Activated naive CD4-positive, alpha-beta T cell treated with anti-CD3 and anti-CD28 coated beads for 36 hours (primary cell): ENCODE measurements at regions not wholly inside any gene's neighbourhood (a gene's known extent, or its start where the extent isn't known, plus 50 kb on each side); places are given as distances from the start of the nearest gene placed in this dataset.
A peak's percentile ranks its signal among the peaks of the same experiment; 100 is the strongest.

ENCODE experiments used
- CTCF ChIA-PET: fragments of 350-600 bp; sonication (Branson Sonifier 250); formaldehyde crosslinking; loops from one replicate; lab custom pipeline; 2021; ENCODE audit warnings: antibody characterized with exemption; lab: Charles Lee
- DNase-seq: peaks from one replicate; pipeline ENCODE4 v3.0.0-alpha.2; 2020
- H3K27ac Mint-ChIP-seq: one replicate; pipeline ENCODE4 v1.8.0; 2021; ENCODE audit warnings: mild to moderate bottlenecking, mixed read lengths
- H3K27me3 Mint-ChIP-seq: one replicate; pipeline ENCODE4 v1.8.0; 2021; ENCODE audit warnings: low read depth, mixed read lengths
- H3K36me3 Mint-ChIP-seq: one replicate; pipeline ENCODE4 v1.8.0; 2021; ENCODE audit warnings: low read depth, mixed read lengths
- H3K4me1 Mint-ChIP-seq: one replicate; pipeline ENCODE4 v1.8.0; 2021; ENCODE audit warnings: low read depth, mixed read lengths
- H3K4me3 Mint-ChIP-seq: one replicate; pipeline ENCODE4 v1.8.0; 2021; ENCODE audit warnings: mild to moderate bottlenecking, moderate library complexity, mixed read lengths
- H3K9me3 Mint-ChIP-seq: one replicate; pipeline ENCODE4 v1.8.0; 2021; ENCODE audit warnings: mixed read lengths
- intact Hi-C: fragments of 100-400 bp; cut with micrococcal nuclease; formaldehyde crosslinking; loops from one replicate; pipeline ENCODE4 v1.15.1; 2023

- no peak overlapping the region for H3K27ac Mint-ChIP-seq
- intact Hi-C loops: no loop called here
- no peaks in the 10 kb centered on the region for H3K9me3 Mint-ChIP-seq
- no peaks in the 10 kb centered on the region for H3K36me3 Mint-ChIP-seq
- no peak for DNase-seq
- CTCF ChIA-PET: no interaction called here
- no peaks in the 10 kb centered on the region for H3K4me1 Mint-ChIP-seq
- H3K4me3 Mint-ChIP-seq: no peak overlapping the region
- peaks cover 39% of the 10 kb centered on the region for H3K27me3 Mint-ChIP-seq
Measured at GRCh38 chr14:56891226-56891625, 80.9 kb upstream of the OTX2 start.

- no peaks in the 10 kb centered on the region for H3K4me1 Mint-ChIP-seq
- CTCF ChIA-PET: no interaction called here
Measured at GRCh38 chr14:56889705-56890104, 79.4 kb upstream of the OTX2 start.

GRCh38 chr14:56888274-56888673 lies 78.0 kb upstream of the OTX2 start:
- peaks cover 28% of the 10 kb centered on the region for H3K27me3 Mint-ChIP-seq
- H3K4me3 Mint-ChIP-seq: no peak overlapping the region
- H3K4me1 Mint-ChIP-seq: no peaks in the 10 kb centered on the region
- CTCF ChIA-PET: no interaction called here
- no peak overlapping the region for H3K27ac Mint-ChIP-seq
- H3K9me3 Mint-ChIP-seq: no peaks in the 10 kb centered on the region
- DNase-seq: no peak
- H3K36me3 Mint-ChIP-seq: no peaks in the 10 kb centered on the region
- intact Hi-C loops: no loop called here

More at GRCh38 chr14:56889705-56890104, 79.4 kb upstream of the OTX2 start:
- DNase-seq: no peak
- no peak overlapping the region for H3K27ac Mint-ChIP-seq
- H3K9me3 Mint-ChIP-seq: no peaks in the 10 kb centered on the region
- intact Hi-C loops: no loop called here
- H3K27me3 Mint-ChIP-seq: peaks cover 37% of the 10 kb centered on the region
- H3K36me3 Mint-ChIP-seq: no peaks in the 10 kb centered on the region
- no peak overlapping the region for H3K4me3 Mint-ChIP-seq

- no peak for DNase-seq
- Mint-ChIP-seq H3K27me3 (peaks cover 24% of the 10 kb centered on the region), H3K4me1 (no peaks in the 10 kb centered on the region), H3K36me3 (no peaks in the 10 kb centered on the region), H3K27ac (no peak overlapping the region), H3K9me3 (no peaks in the 10 kb centered on the region), H3K4me3 (no peak overlapping the region)
- intact Hi-C loops: no loop called here
- CTCF ChIA-PET: no interaction called here
Measured at GRCh38 chr14:56887216-56887615, 76.9 kb upstream of the OTX2 start.

GRCh38 chr14:56886471-56887062 lies 76.3 kb upstream of the OTX2 start:
- intact Hi-C loops: no loop called here
- DNase-seq: no peak
- H3K36me3 Mint-ChIP-seq: no peaks in the 10 kb centered on the region
- no peak overlapping the region for H3K4me3 Mint-ChIP-seq
- H3K4me1 Mint-ChIP-seq: no peaks in the 10 kb centered on the region
- peaks cover 24% of the 10 kb centered on the region for H3K27me3 Mint-ChIP-seq
- CTCF ChIA-PET: interaction anchor here (0.5 to 1.3 kb wide), 2 partner anchors 167 to 308 kb away, joined by 3 to 4 read pairs; no protein-coding TSS in a partner anchor
- no peak overlapping the region for H3K27ac Mint-ChIP-seq
- H3K9me3 Mint-ChIP-seq: no peaks in the 10 kb centered on the region

GRCh38 chr14:56885825-56886224 lies 75.5 kb upstream of the OTX2 start:
- intact Hi-C loops: no loop called here
- Mint-ChIP-seq H3K36me3 (no peaks in the 10 kb centered on the region), H3K4me1 (no peaks in the 10 kb centered on the region), H3K27ac (no peak overlapping the region), H3K9me3 (no peaks in the 10 kb centered on the region), H3K27me3 (peaks cover 19% of the 10 kb centered on the region), H3K4me3 (no peak overlapping the region)
- no peak for DNase-seq
- CTCF ChIA-PET: interaction anchor here (1.3 kb wide), 1 partner anchor 168 kb away, joined by 4 read pairs; no protein-coding TSS in a partner anchor

GRCh38 chr14:56884617-56885016 lies 74.3 kb upstream of the OTX2 start:
- CTCF ChIA-PET: no interaction called here
- intact Hi-C loops: no loop called here
- Mint-ChIP-seq H3K4me3 (no peak overlapping the region), H3K9me3 (no peaks in the 10 kb centered on the region), H3K27ac (no peak overlapping the region), H3K27me3 (peaks cover 19% of the 10 kb centered on the region), H3K4me1 (no peaks in the 10 kb centered on the region), H3K36me3 (no peaks in the 10 kb centered on the region)
- DNase-seq: no peak

GRCh38 chr14:56881181-56881580 lies 70.9 kb upstream of the OTX2 start:
- H3K9me3 Mint-ChIP-seq: no peaks in the 10 kb centered on the region
- no peak overlapping the region for H3K4me3 Mint-ChIP-seq
- no peak overlapping the region for H3K27ac Mint-ChIP-seq
- H3K27me3 Mint-ChIP-seq: peaks cover 21% of the 10 kb centered on the region
- intact Hi-C loops: no loop called here
- CTCF ChIA-PET: no interaction called here
- no peaks in the 10 kb centered on the region for H3K36me3 Mint-ChIP-seq
- DNase-seq: no peak
- no peaks in the 10 kb centered on the region for H3K4me1 Mint-ChIP-seq

- Mint-ChIP-seq H3K4me3 (no peak overlapping the region), H3K27me3 (peaks cover 27% of the 10 kb centered on the region), H3K36me3 (no peaks in the 10 kb centered on the region), H3K27ac (no peak overlapping the region), H3K4me1 (no peaks in the 10 kb centered on the region), H3K9me3 (peaks cover 1% of the 10 kb centered on the region)
- CTCF ChIA-PET: no interaction called here
- no peak for DNase-seq
- intact Hi-C loops: loop anchor here (10.0 kb wide), 1 partner anchor 384 kb away; no protein-coding TSS in a partner anchor
Measured at GRCh38 chr14:56878766-56879165, 68.5 kb upstream of the OTX2 start.

GRCh38 chr14:56875104-56875675 lies 64.9 kb upstream of the OTX2 start:
- no peak for DNase-seq
- peaks cover 1% of the 10 kb centered on the region for H3K9me3 Mint-ChIP-seq
- H3K27me3 Mint-ChIP-seq: peaks cover 26% of the 10 kb centered on the region
- CTCF ChIA-PET: interaction anchor here (0.6 kb wide), 1 partner anchor 545 kb away, joined by 4 read pairs; no protein-coding TSS in a partner anchor
- no peaks in the 10 kb centered on the region for H3K36me3 Mint-ChIP-seq
- no peak overlapping the region for H3K27ac Mint-ChIP-seq
- no peaks in the 10 kb centered on the region for H3K4me1 Mint-ChIP-seq
- H3K4me3 Mint-ChIP-seq: no peak overlapping the region
- intact Hi-C loops: loop anchor here (10.0 kb wide), 1 partner anchor 380 kb away; no protein-coding TSS in a partner anchor

GRCh38 chr14:56874375-56874774 lies 64.1 kb upstream of the OTX2 start:
- no peak overlapping the region for H3K4me3 Mint-ChIP-seq
- H3K27me3 Mint-ChIP-seq: peaks cover 24% of the 10 kb centered on the region
- peaks cover 1% of the 10 kb centered on the region for H3K9me3 Mint-ChIP-seq
- intact Hi-C loops: loop anchor here (10.0 kb wide), 1 partner anchor 380 kb away; no protein-coding TSS in a partner anchor
- no peaks in the 10 kb centered on the region for H3K36me3 Mint-ChIP-seq
- no peak overlapping the region for H3K27ac Mint-ChIP-seq
- H3K4me1 Mint-ChIP-seq: no peaks in the 10 kb centered on the region
- peak; percentile 20 for DNase-seq
- CTCF ChIA-PET: no interaction called here

GRCh38 chr14:56870336-56870735 lies 60.1 kb upstream of the OTX2 start:
- no peak for DNase-seq
- CTCF ChIA-PET: interaction anchor here (0.6 kb wide), 1 partner anchor 380 kb away, joined by 3 read pairs; no protein-coding TSS in a partner anchor
- H3K4me3 Mint-ChIP-seq: no peak overlapping the region
- no peaks in the 10 kb centered on the region for H3K36me3 Mint-ChIP-seq
- H3K4me1 Mint-ChIP-seq: no peaks in the 10 kb centered on the region
- intact Hi-C loops: loop anchor here (10.0 kb wide), 1 partner anchor 376 kb away; no protein-coding TSS in a partner anchor
- H3K9me3 Mint-ChIP-seq: peaks cover 1% of the 10 kb centered on the region
- peaks cover 11% of the 10 kb centered on the region for H3K27me3 Mint-ChIP-seq
- no peak overlapping the region for H3K27ac Mint-ChIP-seq

GRCh38 chr14:56868660-56869059 lies 58.4 kb upstream of the OTX2 start:
- no peak for DNase-seq
- intact Hi-C loops: no loop called here
- no peaks in the 10 kb centered on the region for H3K9me3 Mint-ChIP-seq
- CTCF ChIA-PET: no interaction called here
- H3K27me3 Mint-ChIP-seq: peaks cover 8% of the 10 kb centered on the region
- H3K4me3 Mint-ChIP-seq: no peak overlapping the region
- H3K36me3 Mint-ChIP-seq: no peaks in the 10 kb centered on the region
- no peaks in the 10 kb centered on the region for H3K4me1 Mint-ChIP-seq
- H3K27ac Mint-ChIP-seq: no peak overlapping the region
